SK-N-SH (cell line): ENCODE measurements at regions not wholly inside any gene's neighbourhood (a gene's known extent, or its start where the extent isn't known, plus 50 kb on each side); places are given as distances from the start of the nearest gene placed in this dataset.

ENCODE experiments used
- EP300 ChIP-seq, 2 experiments: IDR thresholded peaks; 2 replicates each; pipeline versions ENCODE4 v1.4.0 to v1.6.1; 2012; ENCODE audit warnings: borderline replicate concordance in 1 of 2, low read depth in 1 of 2, low read length in 1 of 2
- FOXM1 ChIP-seq: IDR thresholded peaks from 2 replicates; pipeline ENCODE4 v1.4.0; 2012; ENCODE audit warnings: low read depth, mild to moderate bottlenecking
- JUND ChIP-seq: IDR thresholded peaks from 2 replicates; pipeline ENCODE4 v1.4.0; 2012
- MXI1 ChIP-seq: IDR thresholded peaks from 2 replicates; pipeline ENCODE4 v1.6.1; 2012; ENCODE audit warnings: mild to moderate bottlenecking, low read depth, low read length, improper control_type of control experiment
- POLR2AphosphoS5 ChIP-seq: IDR thresholded peaks from 2 replicates; pipeline ENCODE4 v1.6.1; 2012; ENCODE audit warnings: low read depth, low read length
- SIN3A ChIP-seq: IDR thresholded peaks from 2 replicates; pipeline ENCODE4 v1.6.1; 2012; ENCODE audit warnings: low read depth, mild to moderate bottlenecking, low read length, moderate library complexity, borderline replicate concordance
- TF ChIP-seq, protein P1 (sequence below): IDR thresholded peaks from 2 replicates; pipeline ENCODE4 v1.4.0; 2012; ENCODE audit warnings: low read depth, borderline replicate concordance
- TF ChIP-seq, protein P2 (sequence below): fragments of 200-600 bp; sonication (generic); IDR thresholded peaks from 2 replicates; pipeline ENCODE4 v1.6.1; 2017; ENCODE audit warnings: antibody characterized with exemption, mild to moderate bottlenecking, moderate library complexity

- TF ChIP-seq, protein P1, sequence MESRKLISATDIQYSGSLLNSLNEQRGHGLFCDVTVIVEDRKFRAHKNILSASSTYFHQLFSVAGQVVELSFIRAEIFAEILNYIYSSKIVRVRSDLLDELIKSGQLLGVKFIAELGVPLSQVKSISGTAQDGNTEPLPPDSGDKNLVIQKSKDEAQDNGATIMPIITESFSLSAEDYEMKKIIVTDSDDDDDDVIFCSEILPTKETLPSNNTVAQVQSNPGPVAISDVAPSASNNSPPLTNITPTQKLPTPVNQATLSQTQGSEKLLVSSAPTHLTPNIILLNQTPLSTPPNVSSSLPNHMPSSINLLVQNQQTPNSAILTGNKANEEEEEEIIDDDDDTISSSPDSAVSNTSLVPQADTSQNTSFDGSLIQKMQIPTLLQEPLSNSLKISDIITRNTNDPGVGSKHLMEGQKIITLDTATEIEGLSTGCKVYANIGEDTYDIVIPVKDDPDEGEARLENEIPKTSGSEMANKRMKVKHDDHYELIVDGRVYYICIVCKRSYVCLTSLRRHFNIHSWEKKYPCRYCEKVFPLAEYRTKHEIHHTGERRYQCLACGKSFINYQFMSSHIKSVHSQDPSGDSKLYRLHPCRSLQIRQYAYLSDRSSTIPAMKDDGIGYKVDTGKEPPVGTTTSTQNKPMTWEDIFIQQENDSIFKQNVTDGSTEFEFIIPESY, result no peak
- TF ChIP-seq MXI1 (no peak), EP300 (IDR thresholded peaks at IDR 0.05; ENCODE audit: borderline replicate concordance in 1 of 2, low read depth in 1 of 2, low read length in 1 of 2) (no peak), SIN3A (no peak), POLR2AphosphoS5 (no peak), JUND (no peak), FOXM1 (no peak)
- TF ChIP-seq, protein P2, sequence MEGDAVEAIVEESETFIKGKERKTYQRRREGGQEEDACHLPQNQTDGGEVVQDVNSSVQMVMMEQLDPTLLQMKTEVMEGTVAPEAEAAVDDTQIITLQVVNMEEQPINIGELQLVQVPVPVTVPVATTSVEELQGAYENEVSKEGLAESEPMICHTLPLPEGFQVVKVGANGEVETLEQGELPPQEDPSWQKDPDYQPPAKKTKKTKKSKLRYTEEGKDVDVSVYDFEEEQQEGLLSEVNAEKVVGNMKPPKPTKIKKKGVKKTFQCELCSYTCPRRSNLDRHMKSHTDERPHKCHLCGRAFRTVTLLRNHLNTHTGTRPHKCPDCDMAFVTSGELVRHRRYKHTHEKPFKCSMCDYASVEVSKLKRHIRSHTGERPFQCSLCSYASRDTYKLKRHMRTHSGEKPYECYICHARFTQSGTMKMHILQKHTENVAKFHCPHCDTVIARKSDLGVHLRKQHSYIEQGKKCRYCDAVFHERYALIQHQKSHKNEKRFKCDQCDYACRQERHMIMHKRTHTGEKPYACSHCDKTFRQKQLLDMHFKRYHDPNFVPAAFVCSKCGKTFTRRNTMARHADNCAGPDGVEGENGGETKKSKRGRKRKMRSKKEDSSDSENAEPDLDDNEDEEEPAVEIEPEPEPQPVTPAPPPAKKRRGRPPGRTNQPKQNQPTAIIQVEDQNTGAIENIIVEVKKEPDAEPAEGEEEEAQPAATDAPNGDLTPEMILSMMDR, result no peak
Measured at GRCh38 chr6:145250436-145250835, 484.9 kb downstream of the EPM2A start.
